GM19023 (cell line): ENCODE measurements at regions not wholly inside any gene's neighbourhood (a gene's known extent, or its start where the extent isn't known, plus 50 kb on each side); places are given as distances from the start of the nearest gene placed in this dataset.
"Not testable (repeated sequence)": the region's sequence is repeated elsewhere in the genome, so short reads cannot be mapped to it uniquely, and the experiment has no call there.

Experiments used
- ATAC-seq: cut with Tn5 transposase; IDR thresholded peaks from one replicate; pipeline ENCODE4 v1.9.1; 2021; ENCODE audit warnings: mild to moderate bottlenecking, moderate library complexity; ENCODE audit not compliant: unreplicated experiment

- no peak for ATAC-seq
These were observed 50.3 kb upstream of the CABCOCO1 start for GRCh38 chr10:61612450-61612849.

- no peak for ATAC-seq
These were observed 50.7 kb upstream of the CABCOCO1 start for GRCh38 chr10:61612009-61612408.

GRCh38 chr10:61609701-61610100, 53.0 kb upstream of the CABCOCO1 start:
- no peak for ATAC-seq

GRCh38 chr10:61608255-61609033, 54.3 kb upstream of the CABCOCO1 start:
- no peak for ATAC-seq

GRCh38 chr10:61606959-61607907, 55.5 kb upstream of the CABCOCO1 start:
- ATAC-seq, result no peak

GRCh38 chr10:61605221-61605620, 57.5 kb upstream of the CABCOCO1 start:
- ATAC-seq, result no peak

GRCh38 chr10:61600399-61600798, 62.3 kb upstream of the CABCOCO1 start:
- no peak for ATAC-seq

- no peak for ATAC-seq
These were observed 68.3 kb upstream of the CABCOCO1 start for GRCh38 chr10:61594430-61594829.

- ATAC-seq, result peak; percentile 55
These were observed 70.1 kb upstream of the CABCOCO1 start for GRCh38 chr10:61592581-61592980.

- ATAC-seq, result no peak
These were observed 73.0 kb upstream of the CABCOCO1 start for GRCh38 chr10:61589547-61590243.

- ATAC-seq, result no peak
These were observed 73.9 kb upstream of the CABCOCO1 start for GRCh38 chr10:61588770-61589211.

- no peak for ATAC-seq
These were observed 75.9 kb upstream of the CABCOCO1 start for GRCh38 chr10:61586829-61587228.

- ATAC-seq, result no peak
These were observed 82.1 kb upstream of the CABCOCO1 start for GRCh38 chr10:61580608-61581007.

- ATAC-seq, result not testable (repeated sequence)
These were observed 92.5 kb upstream of the CABCOCO1 start for GRCh38 chr10:61570204-61570603.

- ATAC-seq, result no peak
These were observed 95.0 kb upstream of the CABCOCO1 start for GRCh38 chr10:61567729-61568128.

GRCh38 chr10:61565819-61566560, 96.7 kb upstream of the CABCOCO1 start:
- ATAC-seq, result no peak

GRCh38 chr10:61564444-61564843, 98.3 kb upstream of the CABCOCO1 start:
- ATAC-seq, result no peak

GRCh38 chr10:61559615-61560014, 103.1 kb upstream of the CABCOCO1 start:
- no peak for ATAC-seq

GRCh38 chr10:61558188-61558587, 104.5 kb upstream of the CABCOCO1 start:
- no peak for ATAC-seq

- no peak for ATAC-seq
These were observed 101.7 kb upstream of the TMEM26 start for GRCh38 chr10:61554925-61555324.
